Neural cell (in vitro differentiated cells): ENCODE measurements at regions not wholly inside any gene's neighbourhood (a gene's known extent, or its start where the extent isn't known, plus 50 kb on each side); places are given as distances from the start of the nearest gene placed in this dataset.

Source experiments
- H2AFZ ChIP-seq: fragments of 200-600, 300-800 bp; sonication (generic), shearing (Covaris generic); 2 replicates; pipeline ENCODE4 v1.6.0; 2014; ENCODE audit warnings: low read depth, mild to moderate bottlenecking, antibody characterized with exemption, low read length, moderate library complexity
- H3F3A ChIP-seq: fragments of 200-600 bp; shearing (Covaris generic); 2 replicates; pipeline ENCODE4 v1.6.1; 2016; ENCODE audit warnings: mild to moderate bottlenecking, moderate library complexity, mixed read lengths, antibody characterized with exemption, low read length; ENCODE audit not compliant: insufficient read depth, poor library complexity, severe bottlenecking
- H3K27ac ChIP-seq: fragments of 200-600, 300-800 bp; sonication (generic), shearing (Covaris generic); 2 replicates; pipeline ENCODE4 v1.5.1; 2014; ENCODE audit warnings: mild to moderate bottlenecking, low read length, moderate library complexity
- H3K27me3 ChIP-seq: fragments of 300-800, 200-600 bp; sonication (generic), shearing (Covaris generic); 2 replicates; pipeline ENCODE4 v1.6.0; 2014; ENCODE audit warnings: mild to moderate bottlenecking, low read depth, low read length, moderate library complexity; ENCODE audit not compliant: insufficient read depth
- H3K36me3 ChIP-seq: fragments of 300-800, 200-600 bp; sonication (generic), shearing (Covaris generic); 2 replicates; pipeline ENCODE4 v1.5.1; 2014; ENCODE audit warnings: mild to moderate bottlenecking, antibody characterized with exemption, low read length, moderate library complexity; ENCODE audit not compliant: insufficient read depth
- H3K4me2 ChIP-seq: fragments of 300-800, 200-600 bp; sonication (generic), shearing (Covaris generic); 2 replicates; pipeline ENCODE4 v1.6.0; 2014; ENCODE audit warnings: mild to moderate bottlenecking, low read length
- H3K4me3 ChIP-seq: fragments of 300-800, 200-600 bp; sonication (generic), shearing (Covaris generic); 2 replicates; pipeline ENCODE4 v1.5.1; 2014; ENCODE audit warnings: mild to moderate bottlenecking, low read length, moderate library complexity
- H3K79me2 ChIP-seq: fragments of 200-600 bp; shearing (Covaris generic); replicated peaks from 2 replicates; pipeline ENCODE4 v1.6.0; 2014; ENCODE audit warnings: mild to moderate bottlenecking, low read length, moderate library complexity; ENCODE audit not compliant: insufficient read depth
- H3K9ac ChIP-seq: fragments of 300-800, 200-600 bp; sonication (generic), shearing (Covaris generic); 2 replicates; pipeline ENCODE4 v1.6.1; 2016; ENCODE audit warnings: mild to moderate bottlenecking, low read length, mixed read lengths
- H3K9me2 ChIP-seq: fragments of 200-600 bp; shearing (Covaris generic); 2 replicates; pipeline ENCODE4 v1.6.1; 2016; ENCODE audit warnings: mild to moderate bottlenecking, low read length, mixed read lengths; ENCODE audit not compliant: insufficient read depth
- H3K9me3 ChIP-seq: fragments of 200-600, 300-800 bp; sonication (generic), shearing (Covaris generic); 2 replicates; pipeline ENCODE4 v1.6.1; 2016; ENCODE audit warnings: mild to moderate bottlenecking, mixed run types, low read length, moderate library complexity, mixed read lengths
- H4K20me1 ChIP-seq: fragments of 200-600 bp; shearing (Covaris generic); 2 replicates; pipeline ENCODE4 v1.6.1; 2016; ENCODE audit warnings: mild to moderate bottlenecking, mixed run types; ENCODE audit not compliant: insufficient read depth
- EP300 ChIP-seq: fragments of 450-650 bp; conservative IDR thresholded peaks from 2 replicates; pipeline ENCODE4 v1.6.1; 2014; ENCODE audit warnings: antibody characterized with exemption, mild to moderate bottlenecking, moderate library complexity; ENCODE audit not compliant: poor library complexity, severe bottlenecking
- EZH2 ChIP-seq: fragments of 200-600, 300-800 bp; shearing (Covaris generic), sonication (generic); IDR thresholded peaks from 2 replicates; pipeline ENCODE4 v1.6.1; 2014; ENCODE audit warnings: antibody characterized with exemption, low read length, borderline replicate concordance, mild to moderate bottlenecking; ENCODE audit not compliant: insufficient read depth, poor library complexity, severe bottlenecking
- MXI1 ChIP-seq: fragments of 450-650 bp; conservative IDR thresholded peaks from 2 replicates; pipeline ENCODE4 v1.6.1; 2014; ENCODE audit warnings: antibody characterized with exemption, mild to moderate bottlenecking; ENCODE audit not compliant: poor library complexity, severe bottlenecking
- POLR2AphosphoS5 ChIP-seq: IDR thresholded peaks from 2 replicates; pipeline ENCODE4 v1.6.1; 2012
- RAD21 ChIP-seq: fragments of 450-650 bp; conservative IDR thresholded peaks from 2 replicates; pipeline ENCODE4 v1.6.1; 2014; ENCODE audit warnings: antibody characterized with exemption, mild to moderate bottlenecking, moderate library complexity
- SMC3 ChIP-seq: fragments of 450-650 bp; conservative IDR thresholded peaks from 2 replicates; pipeline ENCODE4 v1.6.1; 2014; ENCODE audit warnings: antibody characterized with exemption, mild to moderate bottlenecking, moderate library complexity; ENCODE audit not compliant: poor library complexity
- TAF1 ChIP-seq: IDR thresholded peaks from 2 replicates; pipeline ENCODE4 v1.6.1; 2012; ENCODE audit warnings: low read depth
- TF ChIP-seq, protein P1 (sequence below): IDR thresholded peaks from 2 replicates; pipeline ENCODE4 v1.6.1; 2012; ENCODE audit warnings: borderline replicate concordance
- TF ChIP-seq, protein P2 (sequence below): fragments of 450-650 bp; IDR thresholded peaks from 2 replicates; pipeline ENCODE4 v1.5.1; 2014; ENCODE audit warnings: antibody characterized with exemption, mild to moderate bottlenecking, moderate library complexity; ENCODE audit not compliant: poor library complexity, severe bottlenecking

DNA sequence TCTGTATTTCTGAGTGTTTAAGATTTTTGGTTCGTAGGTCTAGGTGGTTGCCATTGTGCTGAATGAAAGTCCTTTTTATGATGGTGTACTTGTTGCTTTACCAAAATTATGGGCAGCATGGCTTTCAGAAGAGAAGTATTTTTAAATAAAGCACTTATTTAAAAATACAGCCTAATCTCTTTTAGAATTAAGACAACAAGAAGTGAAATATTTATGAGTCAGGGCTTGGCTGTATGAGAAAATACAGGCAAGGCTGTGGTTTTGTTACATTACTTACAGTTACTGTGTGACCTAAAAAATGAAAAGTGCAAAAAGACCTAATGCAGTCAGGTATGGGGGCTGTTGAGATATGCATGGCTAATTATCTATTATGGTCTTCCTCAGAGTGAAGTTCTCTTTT is 185.2 kb upstream of the PPP1R3A start:
- no peak overlapping the region for H3K27ac ChIP-seq
- no peaks in the 10 kb centered on the region for H3K9me3 ChIP-seq
- H3K4me3 ChIP-seq, result no peak overlapping the region
- no peaks in the 10 kb centered on the region for H3K27me3 ChIP-seq
- H3K4me2 ChIP-seq, result no peak overlapping the region
- H2AFZ ChIP-seq, result no peak overlapping the region
- TF ChIP-seq MXI1, result no peak
- no peak for TF ChIP-seq POLR2AphosphoS5
- no peak for TF ChIP-seq TAF1
- TF ChIP-seq, protein P1, sequence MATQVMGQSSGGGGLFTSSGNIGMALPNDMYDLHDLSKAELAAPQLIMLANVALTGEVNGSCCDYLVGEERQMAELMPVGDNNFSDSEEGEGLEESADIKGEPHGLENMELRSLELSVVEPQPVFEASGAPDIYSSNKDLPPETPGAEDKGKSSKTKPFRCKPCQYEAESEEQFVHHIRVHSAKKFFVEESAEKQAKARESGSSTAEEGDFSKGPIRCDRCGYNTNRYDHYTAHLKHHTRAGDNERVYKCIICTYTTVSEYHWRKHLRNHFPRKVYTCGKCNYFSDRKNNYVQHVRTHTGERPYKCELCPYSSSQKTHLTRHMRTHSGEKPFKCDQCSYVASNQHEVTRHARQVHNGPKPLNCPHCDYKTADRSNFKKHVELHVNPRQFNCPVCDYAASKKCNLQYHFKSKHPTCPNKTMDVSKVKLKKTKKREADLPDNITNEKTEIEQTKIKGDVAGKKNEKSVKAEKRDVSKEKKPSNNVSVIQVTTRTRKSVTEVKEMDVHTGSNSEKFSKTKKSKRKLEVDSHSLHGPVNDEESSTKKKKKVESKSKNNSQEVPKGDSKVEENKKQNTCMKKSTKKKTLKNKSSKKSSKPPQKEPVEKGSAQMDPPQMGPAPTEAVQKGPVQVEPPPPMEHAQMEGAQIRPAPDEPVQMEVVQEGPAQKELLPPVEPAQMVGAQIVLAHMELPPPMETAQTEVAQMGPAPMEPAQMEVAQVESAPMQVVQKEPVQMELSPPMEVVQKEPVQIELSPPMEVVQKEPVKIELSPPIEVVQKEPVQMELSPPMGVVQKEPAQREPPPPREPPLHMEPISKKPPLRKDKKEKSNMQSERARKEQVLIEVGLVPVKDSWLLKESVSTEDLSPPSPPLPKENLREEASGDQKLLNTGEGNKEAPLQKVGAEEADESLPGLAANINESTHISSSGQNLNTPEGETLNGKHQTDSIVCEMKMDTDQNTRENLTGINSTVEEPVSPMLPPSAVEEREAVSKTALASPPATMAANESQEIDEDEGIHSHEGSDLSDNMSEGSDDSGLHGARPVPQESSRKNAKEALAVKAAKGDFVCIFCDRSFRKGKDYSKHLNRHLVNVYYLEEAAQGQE, result no peak
- TF ChIP-seq RAD21, result no peak
- TF ChIP-seq SMC3, result no peak
- TF ChIP-seq EZH2, result no peak
- no peak for TF ChIP-seq EP300
- TF ChIP-seq, protein P2, sequence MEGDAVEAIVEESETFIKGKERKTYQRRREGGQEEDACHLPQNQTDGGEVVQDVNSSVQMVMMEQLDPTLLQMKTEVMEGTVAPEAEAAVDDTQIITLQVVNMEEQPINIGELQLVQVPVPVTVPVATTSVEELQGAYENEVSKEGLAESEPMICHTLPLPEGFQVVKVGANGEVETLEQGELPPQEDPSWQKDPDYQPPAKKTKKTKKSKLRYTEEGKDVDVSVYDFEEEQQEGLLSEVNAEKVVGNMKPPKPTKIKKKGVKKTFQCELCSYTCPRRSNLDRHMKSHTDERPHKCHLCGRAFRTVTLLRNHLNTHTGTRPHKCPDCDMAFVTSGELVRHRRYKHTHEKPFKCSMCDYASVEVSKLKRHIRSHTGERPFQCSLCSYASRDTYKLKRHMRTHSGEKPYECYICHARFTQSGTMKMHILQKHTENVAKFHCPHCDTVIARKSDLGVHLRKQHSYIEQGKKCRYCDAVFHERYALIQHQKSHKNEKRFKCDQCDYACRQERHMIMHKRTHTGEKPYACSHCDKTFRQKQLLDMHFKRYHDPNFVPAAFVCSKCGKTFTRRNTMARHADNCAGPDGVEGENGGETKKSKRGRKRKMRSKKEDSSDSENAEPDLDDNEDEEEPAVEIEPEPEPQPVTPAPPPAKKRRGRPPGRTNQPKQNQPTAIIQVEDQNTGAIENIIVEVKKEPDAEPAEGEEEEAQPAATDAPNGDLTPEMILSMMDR, result no peak
- H3K9ac ChIP-seq, result no peak overlapping the region
- no peaks in the 10 kb centered on the region for H3K36me3 ChIP-seq
- no peaks in the 10 kb centered on the region for H3F3A ChIP-seq
- H4K20me1 ChIP-seq, result no peaks in the 10 kb centered on the region
- no peaks in the 10 kb centered on the region for H3K79me2 ChIP-seq
- H3K9me2 ChIP-seq, result no peaks in the 10 kb centered on the region

DNA sequence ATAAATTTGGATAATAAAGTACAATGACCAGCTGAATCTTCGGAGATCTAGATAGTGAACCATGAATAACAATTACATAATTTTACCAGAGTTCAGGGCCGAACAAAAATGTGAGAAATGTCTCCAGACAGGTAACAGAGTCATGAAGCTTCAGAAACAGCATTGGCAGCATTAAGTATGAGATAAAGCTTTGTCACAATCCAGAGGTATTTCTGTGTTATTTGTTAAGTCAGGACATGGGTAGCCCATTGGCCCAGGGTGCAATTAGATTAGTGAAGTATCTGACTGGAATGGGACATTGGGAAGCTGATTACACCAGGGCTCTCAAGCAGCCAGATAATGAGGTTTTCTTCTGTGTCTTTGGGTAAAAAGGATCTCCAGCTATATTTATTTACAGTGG is 184.2 kb upstream of the PPP1R3A start:
- Histone ChIP-seq H3K4me3 (no peak overlapping the region), H3K4me2 (no peak overlapping the region), H4K20me1 (no peaks in the 10 kb centered on the region), H3F3A (no peaks in the 10 kb centered on the region), H3K27me3 (no peaks in the 10 kb centered on the region), H3K79me2 (no peaks in the 10 kb centered on the region), H3K9me2 (no peaks in the 10 kb centered on the region), H3K9ac (no peak overlapping the region), H2AFZ (no peak overlapping the region), H3K36me3 (no peaks in the 10 kb centered on the region), H3K9me3 (no peaks in the 10 kb centered on the region), H3K27ac (no peak overlapping the region)
- TF ChIP-seq POLR2AphosphoS5, result no peak
- no peak for TF ChIP-seq EP300
- no peak for TF ChIP-seq RAD21
- TF ChIP-seq SMC3, result no peak
- no peak for TF ChIP-seq EZH2
- no peak for TF ChIP-seq TAF1
- TF ChIP-seq, protein P2, result no peak
- TF ChIP-seq, protein P1, result no peak
- no peak for TF ChIP-seq MXI1
